CD4-positive, alpha-beta T cell treated with Interleukin-15 for 4 hours (primary cell): ENCODE measurements at regions not wholly inside any gene's neighbourhood (a gene's known extent, or its start where the extent isn't known, plus 50 kb on each side); places are given as distances from the start of the nearest gene placed in this dataset.
"Not testable (repeated sequence)": the region's sequence is repeated elsewhere in the genome, so short reads cannot be mapped to it uniquely, and the experiment has no call there.

Experiments used
- DNase-seq: peaks from one replicate; pipeline ENCODE4 v3.0.0-alpha.2; 2020; ENCODE audit warnings: low spot score

GRCh38 chr14:49367696-49368095 lies 218.5 kb downstream of the RPS29 start:
- no peak for DNase-seq

- no peak for DNase-seq
These were observed 219.8 kb downstream of the RPS29 start for GRCh38 chr14:49366416-49366815.

GRCh38 chr14:49364752-49365117 lies 221.4 kb downstream of the RPS29 start:
- DNase-seq, result no peak

GRCh38 chr14:49363821-49364751 lies 222.1 kb downstream of the RPS29 start:
- DNase-seq, result no peak

GRCh38 chr14:49362916-49363315 lies 223.3 kb downstream of the RPS29 start:
- DNase-seq, result no peak

- DNase-seq, result no peak
These were observed 247.1 kb downstream of the RPS29 start for GRCh38 chr14:49339130-49339529.

GRCh38 chr14:49319810-49320209 lies 266.4 kb downstream of the RPS29 start:
- DNase-seq, result no peak

GRCh38 chr14:49315570-49315969 lies 270.6 kb downstream of the RPS29 start:
- DNase-seq, result no peak

GRCh38 chr14:49314737-49315136 lies 271.4 kb downstream of the RPS29 start:
- no peak for DNase-seq

GRCh38 chr14:49313108-49313507 lies 273.1 kb downstream of the RPS29 start:
- no peak for DNase-seq

- DNase-seq, result no peak
These were observed 275.9 kb downstream of the RPS29 start for GRCh38 chr14:49310298-49310697.

GRCh38 chr14:49306152-49306751 lies 279.9 kb downstream of the RPS29 start:
- no peak for DNase-seq

GRCh38 chr14:49303946-49304516 lies 282.1 kb downstream of the RPS29 start:
- no peak for DNase-seq

GRCh38 chr14:49297102-49297501 lies 289.1 kb downstream of the RPS29 start:
- DNase-seq, result no peak

GRCh38 chr14:49294621-49295148 lies 291.5 kb downstream of the RPS29 start:
- DNase-seq, result no peak

GRCh38 chr14:49287004-49287403 lies 299.2 kb downstream of the RPS29 start:
- DNase-seq, result no peak

- DNase-seq, result no peak
These were observed 299.8 kb downstream of the RPS29 start for GRCh38 chr14:49286257-49286983.

GRCh38 chr14:49280566-49280965 lies 305.6 kb downstream of the RPS29 start:
- no peak for DNase-seq

GRCh38 chr14:49250517-49250916 lies 335.7 kb downstream of the RPS29 start:
- DNase-seq, result no peak

- no peak for DNase-seq
These were observed 336.1 kb downstream of the RPS29 start for GRCh38 chr14:49250109-49250508.

- DNase-seq, result no peak
These were observed 337.2 kb downstream of the RPS29 start for GRCh38 chr14:49249022-49249421.

GRCh38 chr14:49243777-49244176 lies 342.4 kb downstream of the RPS29 start:
- not testable (repeated sequence) for DNase-seq
